DOHH2 (cell line): ENCODE measurements at regions not wholly inside any gene's neighbourhood (a gene's known extent, or its start where the extent isn't known, plus 50 kb on each side); places are given as distances from the start of the nearest gene placed in this dataset.

Experiments used
- CTCF ChIP-seq: fragments of 200-600 bp; sonication (generic); IDR thresholded peaks from one replicate; pipeline ENCODE4 v1.5.1; 2014; ENCODE audit warnings: antibody characterized with exemption, mild to moderate bottlenecking, low read depth, low read length; ENCODE audit not compliant: poor library complexity, severe bottlenecking
- EZH2phosphoT487 ChIP-seq: fragments of 200-600 bp; sonication (generic); IDR thresholded peaks from 2 replicates; pipeline ENCODE4 v1.6.1; 2017; ENCODE audit warnings: borderline replicate concordance, mild to moderate bottlenecking, antibody characterized with exemption, low read length, moderate library complexity, mixed read lengths

GRCh38 chr3:1036207-1036826 is 56.5 kb upstream of the CNTN6 start:
- TF ChIP-seq CTCF (no peak), EZH2phosphoT487 (no peak)
